Thoracic aorta (tissue), 2 donors: ENCODE measurements at regions not wholly inside any gene's neighbourhood (a gene's known extent, or its start where the extent isn't known, plus 50 kb on each side); places are given as distances from the start of the nearest gene placed in this dataset.

ENCODE experiments used
- ATAC-seq: fragments of 150-250 bp; one replicate; pipeline ENCODE4 v1.8.0; 2017; ENCODE audit warnings: low read depth; ENCODE audit not compliant: insufficient number of reproducible peaks, low FRiP score
- DNase-seq: peaks from one replicate; pipeline ENCODE4 v3.0.0-alpha.2; 2020; ENCODE audit warnings: low spot score
- H3K27ac ChIP-seq, 2 donors: fragments of 200-600 bp; sonication (generic); 1 replicate in 1 of 2; 2 replicates in 1 of 2; pipeline ENCODE4 v1.5.1; 2016; ENCODE audit warnings: mild to moderate bottlenecking in 2 of 2, moderate library complexity in 2 of 2
- H3K27me3 ChIP-seq: fragments of 200-600 bp; sonication (generic); replicated peaks from 2 replicates; pipeline ENCODE4 v1.6.0; 2016; ENCODE audit warnings: mild to moderate bottlenecking; ENCODE audit not compliant: insufficient read depth
- H3K36me3 ChIP-seq: fragments of 200-600 bp; sonication (generic); one replicate; pipeline ENCODE4 v1.5.1; 2016
- H3K4me1 ChIP-seq, 2 donors: fragments of 200-600 bp; sonication (generic); 1 replicate in 1 of 2; 2 replicates in 1 of 2; pipeline versions ENCODE4 v1.5.1 to v1.6.0; 2016; ENCODE audit warnings: low read depth in 2 of 2, mild to moderate bottlenecking in 1 of 2; ENCODE audit not compliant: control insufficient read depth in 1 of 2
- H3K4me3 ChIP-seq: fragments of 200-600 bp; sonication (generic); 2 replicates; pipeline ENCODE4 v1.5.1; 2016; ENCODE audit warnings: mild to moderate bottlenecking
- H3K9me3 ChIP-seq: fragments of 200-600 bp; sonication (generic); 2 replicates; pipeline ENCODE4 v1.5.1; 2016
- TF ChIP-seq, protein P1 (sequence below): fragments of 200-600 bp; sonication (generic); IDR thresholded peaks from one replicate; pipeline ENCODE4 v1.5.1; 2019; ENCODE audit warnings: antibody characterized with exemption

DNA sequence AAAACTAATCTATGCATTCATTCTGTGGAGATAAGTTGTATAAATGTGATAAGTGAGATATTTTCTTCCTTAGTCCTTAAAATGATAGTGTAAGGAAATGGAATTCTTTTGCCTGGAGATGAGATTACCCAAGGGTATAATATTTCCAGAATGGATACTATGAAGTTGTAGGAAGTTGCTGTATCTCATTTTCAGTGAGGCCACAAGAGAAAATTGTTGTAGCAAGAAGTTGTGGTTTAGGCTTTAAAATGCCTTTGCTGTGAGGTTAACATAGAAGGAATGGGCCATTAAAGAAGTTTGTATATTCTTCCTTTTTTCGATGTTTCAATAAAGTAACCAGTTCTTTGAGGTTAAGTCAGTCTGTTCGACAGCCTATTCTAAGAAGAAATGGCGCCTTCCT lies 50.7 kb upstream of the LIN7C start:
- DNase-seq = no peak
- TF ChIP-seq, protein P1, sequence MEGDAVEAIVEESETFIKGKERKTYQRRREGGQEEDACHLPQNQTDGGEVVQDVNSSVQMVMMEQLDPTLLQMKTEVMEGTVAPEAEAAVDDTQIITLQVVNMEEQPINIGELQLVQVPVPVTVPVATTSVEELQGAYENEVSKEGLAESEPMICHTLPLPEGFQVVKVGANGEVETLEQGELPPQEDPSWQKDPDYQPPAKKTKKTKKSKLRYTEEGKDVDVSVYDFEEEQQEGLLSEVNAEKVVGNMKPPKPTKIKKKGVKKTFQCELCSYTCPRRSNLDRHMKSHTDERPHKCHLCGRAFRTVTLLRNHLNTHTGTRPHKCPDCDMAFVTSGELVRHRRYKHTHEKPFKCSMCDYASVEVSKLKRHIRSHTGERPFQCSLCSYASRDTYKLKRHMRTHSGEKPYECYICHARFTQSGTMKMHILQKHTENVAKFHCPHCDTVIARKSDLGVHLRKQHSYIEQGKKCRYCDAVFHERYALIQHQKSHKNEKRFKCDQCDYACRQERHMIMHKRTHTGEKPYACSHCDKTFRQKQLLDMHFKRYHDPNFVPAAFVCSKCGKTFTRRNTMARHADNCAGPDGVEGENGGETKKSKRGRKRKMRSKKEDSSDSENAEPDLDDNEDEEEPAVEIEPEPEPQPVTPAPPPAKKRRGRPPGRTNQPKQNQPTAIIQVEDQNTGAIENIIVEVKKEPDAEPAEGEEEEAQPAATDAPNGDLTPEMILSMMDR = no peak
- no peaks in the 10 kb centered on the region for H3K27me3 ChIP-seq
- no peak overlapping the region for H3K4me3 ChIP-seq
- H3K4me1 ChIP-seq = peaks cover 0 to 5% of the 10 kb centered on the region in 2 donors
- H3K9me3 ChIP-seq = no peaks in the 10 kb centered on the region
- H3K27ac ChIP-seq = no peak overlapping the region
- no peaks in the 10 kb centered on the region for H3K36me3 ChIP-seq
- ATAC-seq = no peak
